ENCODE measurements at regions not wholly inside any gene's neighbourhood (a gene's known extent, or its start where the extent isn't known, plus 50 kb on each side); places are given as distances from the start of the nearest gene placed in this dataset.

DNA sequence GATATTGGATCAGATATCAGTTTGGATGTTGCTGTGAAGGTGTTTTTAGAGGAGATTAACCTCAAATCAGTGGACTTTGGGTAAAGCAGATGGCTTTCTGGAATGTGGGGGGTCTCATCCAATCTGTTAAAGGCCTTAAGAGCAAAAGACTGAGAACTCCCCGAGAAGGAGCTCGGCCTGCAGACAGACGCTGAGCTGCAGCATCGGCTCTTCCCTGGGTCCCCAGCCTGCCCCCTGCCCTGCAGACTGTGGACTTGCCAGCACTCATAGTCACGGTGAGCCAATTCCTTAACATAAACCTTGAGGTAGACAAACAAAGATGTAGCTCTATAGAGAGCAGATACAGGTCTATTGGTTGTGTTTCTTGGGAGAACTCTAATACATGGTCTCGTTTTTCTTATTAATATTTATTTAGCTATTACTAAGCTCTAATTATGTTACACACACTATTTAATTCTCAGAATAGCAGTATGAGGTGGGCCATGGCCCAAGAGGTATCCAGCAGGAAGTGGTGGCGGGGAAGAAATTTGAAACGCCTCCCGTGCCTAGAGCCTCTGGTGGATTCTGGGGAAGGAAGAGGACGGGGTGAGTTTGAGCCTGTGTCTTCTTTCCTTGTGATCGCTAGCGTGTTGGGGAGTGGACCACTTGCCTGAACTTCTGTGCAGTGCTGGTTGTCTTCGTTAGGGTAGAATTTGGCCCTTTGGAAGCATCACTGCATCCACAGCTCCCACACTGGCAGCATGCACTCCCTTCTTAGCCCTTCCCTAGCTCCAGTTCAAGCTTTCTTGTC is 305.3 kb downstream of the TEX29 start:
- H3K9me3 Mint-ChIP-seq, result no peaks in the 10 kb centered on the region
- no peaks in the 10 kb centered on the region for H3K27me3 ChIP-seq (ENCODE audit: insufficient read depth, low read length)
- no peak overlapping the region for H3K4ac ChIP-seq (ENCODE audit: low read depth, low read length)
- H2BK120ac ChIP-seq (ENCODE audit: low read depth, low read length, poor library complexity, severe bottlenecking), result no peak overlapping the region
- H3K27ac Mint-ChIP-seq, result no peak overlapping the region
- H2BK15ac ChIP-seq (ENCODE audit: low read depth, low read length), result no peak overlapping the region
- no peak overlapping the region for H4K5ac ChIP-seq (ENCODE audit: insufficient read length, low read depth, low read length)
- H3K9ac ChIP-seq (ENCODE audit: extremely low read depth, insufficient read length, low read length), result no peak overlapping the region
- no peak overlapping the region for H3K14ac ChIP-seq (ENCODE audit: insufficient read depth, low read length)
- no peak overlapping the region for H2BK12ac ChIP-seq (ENCODE audit: insufficient read length, low read depth, low read length)
- peaks cover 4 to 7% of the 10 kb centered on the region in 2 experiments; a peak in 3 of 4 replicates for H3K4me1 Mint-ChIP-seq
- H3T11ph ChIP-seq (ENCODE audit: low read length), result no peak overlapping the region
- peaks cover 23% of the 10 kb centered on the region for H3K27me3 Mint-ChIP-seq (ENCODE audit: low read depth)
- H2BK5ac ChIP-seq (ENCODE audit: insufficient read length, low read length), result no peak overlapping the region
- H4K8ac ChIP-seq (replicated peaks; ENCODE audit: insufficient read length, low read depth, low read length), result no peak overlapping the region
- no peaks in the 10 kb centered on the region for H3K79me1 ChIP-seq (ENCODE audit: insufficient read depth, low read depth, low read length, poor library complexity, severe bottlenecking)
- no CpG with 5 or more reads among the region's 13 CpGs for WGBS (ENCODE audit: extremely low coverage, insufficient read length, low lambda C conversion rate)
- H3K23ac ChIP-seq (ENCODE audit: insufficient read length, low read depth, low read length), result no peak overlapping the region
- DNase-seq, result peak; percentile 10
- no peaks in the 10 kb centered on the region for H3K36me3 Mint-ChIP-seq (ENCODE audit: insufficient read depth in 1 of 3, low read depth in 3 of 3)
- no peak overlapping the region for H3K18ac ChIP-seq (ENCODE audit: insufficient read length, low read depth, low read length)
- H3K4me3 Mint-ChIP-seq, result no peak overlapping the region
- TF ChIP-seq, protein P1, sequence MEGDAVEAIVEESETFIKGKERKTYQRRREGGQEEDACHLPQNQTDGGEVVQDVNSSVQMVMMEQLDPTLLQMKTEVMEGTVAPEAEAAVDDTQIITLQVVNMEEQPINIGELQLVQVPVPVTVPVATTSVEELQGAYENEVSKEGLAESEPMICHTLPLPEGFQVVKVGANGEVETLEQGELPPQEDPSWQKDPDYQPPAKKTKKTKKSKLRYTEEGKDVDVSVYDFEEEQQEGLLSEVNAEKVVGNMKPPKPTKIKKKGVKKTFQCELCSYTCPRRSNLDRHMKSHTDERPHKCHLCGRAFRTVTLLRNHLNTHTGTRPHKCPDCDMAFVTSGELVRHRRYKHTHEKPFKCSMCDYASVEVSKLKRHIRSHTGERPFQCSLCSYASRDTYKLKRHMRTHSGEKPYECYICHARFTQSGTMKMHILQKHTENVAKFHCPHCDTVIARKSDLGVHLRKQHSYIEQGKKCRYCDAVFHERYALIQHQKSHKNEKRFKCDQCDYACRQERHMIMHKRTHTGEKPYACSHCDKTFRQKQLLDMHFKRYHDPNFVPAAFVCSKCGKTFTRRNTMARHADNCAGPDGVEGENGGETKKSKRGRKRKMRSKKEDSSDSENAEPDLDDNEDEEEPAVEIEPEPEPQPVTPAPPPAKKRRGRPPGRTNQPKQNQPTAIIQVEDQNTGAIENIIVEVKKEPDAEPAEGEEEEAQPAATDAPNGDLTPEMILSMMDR (conservative IDR thresholded peaks at IDR 0.05), result no peak
- H3K79me2 ChIP-seq (ENCODE audit: insufficient read depth, low read length), result no peaks in the 10 kb centered on the region
- H2AK5ac ChIP-seq (ENCODE audit: insufficient read length, low read length), result no peak overlapping the region
- H4K91ac ChIP-seq (ENCODE audit: insufficient read length, low read depth, low read length), result no peak overlapping the region
- H4K20me1 ChIP-seq (ENCODE audit: control insufficient read depth, insufficient read depth, insufficient read length), result no peaks in the 10 kb centered on the region
- H3K9me3 ChIP-seq (ENCODE audit: control insufficient read depth, low read depth, low read length), result no peaks in the 10 kb centered on the region
- H2AFZ ChIP-seq (ENCODE audit: low read length), result no peak overlapping the region
- H2BK20ac ChIP-seq (ENCODE audit: low read depth, low read length, poor library complexity, severe bottlenecking), result no peak overlapping the region
- no peak overlapping the region for H3K56ac ChIP-seq (ENCODE audit: insufficient read length, low read depth, low read length)
- H3K4me2 ChIP-seq (ENCODE audit: insufficient read depth, insufficient read length, low read length), result no peak overlapping the region
- H3K23me2 ChIP-seq (ENCODE audit: insufficient read length, low read depth, low read length, poor library complexity, severe bottlenecking), result no peaks in the 10 kb centered on the region
- no peaks in the 10 kb centered on the region for H3K4me1 ChIP-seq (ENCODE audit: insufficient read depth, low read length)
- no peak overlapping the region for H3K27ac ChIP-seq (ENCODE audit: insufficient read length, low read depth, low read length)
